ENCODE measurements at regions not wholly inside any gene's neighbourhood (a gene's known extent, or its start where the extent isn't known, plus 50 kb on each side); places are given as distances from the start of the nearest gene placed in this dataset.

DNA sequence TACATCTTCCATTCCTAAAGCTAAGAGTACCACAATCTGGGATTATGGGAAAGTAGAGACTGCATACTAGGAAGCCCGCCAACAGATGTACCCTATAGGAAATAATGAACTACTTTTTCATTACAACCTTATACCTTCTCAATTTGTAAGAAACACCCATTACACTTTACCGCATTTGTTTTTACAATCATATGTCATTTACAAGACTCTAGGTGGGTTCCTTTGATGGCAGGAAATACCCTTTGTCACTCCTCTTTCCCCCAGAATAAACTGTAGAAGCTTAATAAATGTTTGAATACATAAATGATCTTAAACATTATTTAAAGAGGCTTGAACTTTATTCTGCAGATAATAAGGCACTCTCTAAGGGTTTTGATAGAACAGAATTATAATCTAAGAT, 150.1 kb upstream of the TGFBR2 start:
- H3K27me3 ChIP-seq: no peaks in the 10 kb centered on the region
- 87% methylated on average over 2 of the region's 2 CpGs for WGBS (ENCODE audit: low lambda C conversion rate, missing lambda C conversion rate)
- no peak overlapping the region for H3K27ac ChIP-seq
- H3K4me1 ChIP-seq (ENCODE audit: insufficient read depth): no peaks in the 10 kb centered on the region
- H2AFZ ChIP-seq: no peak overlapping the region
- H3K9me3 ChIP-seq (ENCODE audit: low read depth): no peaks in the 10 kb centered on the region
- H3K36me3 ChIP-seq (replicated peaks; ENCODE audit: insufficient read depth, low read depth): no peaks in the 10 kb centered on the region
- H3K4me3 ChIP-seq: no peak overlapping the region
- no peak overlapping the region for H3K4me2 ChIP-seq
- H3K9me2 ChIP-seq (replicated peaks; ENCODE audit: insufficient read depth): no peaks in the 10 kb centered on the region
- H3K79me2 ChIP-seq: no peaks in the 10 kb centered on the region
- no peak for TF ChIP-seq EZH2phosphoT487 (IDR thresholded peaks at IDR 0.05; ENCODE audit: low read depth, severe bottlenecking, unreplicated experiment)
- no peak for TF ChIP-seq CTCF (IDR thresholded peaks at IDR 0.05; ENCODE audit: poor library complexity)
- no peak for TF ChIP-seq EZH2 (IDR thresholded peaks at IDR 0.05; ENCODE audit: borderline replicate concordance)
- H4K20me1 ChIP-seq (ENCODE audit: insufficient read depth, poor library complexity, severe bottlenecking): no peaks in the 10 kb centered on the region
- no peak for DNase-seq (ENCODE audit: low spot score)

DNA sequence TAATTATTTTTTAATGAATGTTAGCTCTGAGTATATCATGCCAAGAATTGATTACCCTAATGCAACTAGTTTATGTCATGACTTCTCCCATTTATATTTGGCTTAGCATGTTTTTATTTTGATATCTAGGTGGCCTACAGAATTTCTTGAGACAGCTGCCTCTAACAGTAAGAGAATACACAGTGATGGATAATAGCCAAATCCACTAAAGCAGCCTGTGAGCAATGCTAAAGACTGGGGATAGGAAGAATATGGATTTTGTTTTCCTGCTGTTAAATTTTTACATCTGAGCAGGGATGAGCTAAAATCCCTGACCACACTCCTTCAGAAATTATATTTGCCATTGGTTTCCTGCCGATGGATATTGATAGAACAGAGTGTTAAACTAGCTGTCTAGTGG, 149.3 kb upstream of the TGFBR2 start:
- H3K27ac ChIP-seq: no peak overlapping the region
- no peaks in the 10 kb centered on the region for H3K27me3 ChIP-seq
- no peak overlapping the region for H3K4me3 ChIP-seq
- no peak for TF ChIP-seq EZH2 (IDR thresholded peaks at IDR 0.05; ENCODE audit: borderline replicate concordance)
- H3K79me2 ChIP-seq: no peaks in the 10 kb centered on the region
- no peaks in the 10 kb centered on the region for H3K4me1 ChIP-seq (ENCODE audit: insufficient read depth)
- no peak for DNase-seq (ENCODE audit: low spot score)
- H3K36me3 ChIP-seq (replicated peaks; ENCODE audit: insufficient read depth, low read depth): no peaks in the 10 kb centered on the region
- 96% methylated on average over 1 of the region's 1 CpG for WGBS (ENCODE audit: low lambda C conversion rate, missing lambda C conversion rate)
- no peaks in the 10 kb centered on the region for H3K9me2 ChIP-seq (replicated peaks; ENCODE audit: insufficient read depth)
- H3K4me2 ChIP-seq: no peak overlapping the region
- no peak overlapping the region for H2AFZ ChIP-seq
- H3K9me3 ChIP-seq (ENCODE audit: low read depth): no peaks in the 10 kb centered on the region
- H4K20me1 ChIP-seq (ENCODE audit: insufficient read depth, poor library complexity, severe bottlenecking): no peaks in the 10 kb centered on the region

DNA sequence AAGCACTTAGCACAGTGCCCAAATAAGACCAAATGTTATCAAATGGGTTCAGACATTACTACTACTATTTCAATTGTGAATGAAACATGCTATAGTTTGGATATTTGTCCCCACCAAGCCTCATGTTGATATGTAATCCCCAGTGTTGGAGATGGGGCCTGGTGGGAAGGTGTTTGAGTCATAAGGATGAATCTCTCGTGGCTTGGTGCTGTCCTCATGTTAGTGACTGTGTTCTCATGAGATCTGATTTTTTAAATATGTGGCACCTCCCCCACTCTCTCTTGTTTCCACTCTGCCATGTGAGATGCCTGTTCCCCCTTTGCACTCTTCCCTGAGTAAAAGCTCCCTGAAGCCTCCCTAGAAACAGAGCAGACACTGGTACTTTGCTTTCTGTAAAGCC, 148.7 kb upstream of the TGFBR2 start:
- H3K27ac ChIP-seq: no peak overlapping the region
- no peaks in the 10 kb centered on the region for H3K36me3 ChIP-seq (replicated peaks; ENCODE audit: insufficient read depth, low read depth)
- WGBS (ENCODE audit: low lambda C conversion rate, missing lambda C conversion rate): 85% methylated on average over 1 of the region's 1 CpG
- H3K9me3 ChIP-seq (ENCODE audit: low read depth): no peaks in the 10 kb centered on the region
- H3K4me1 ChIP-seq (ENCODE audit: insufficient read depth): no peaks in the 10 kb centered on the region
- H3K4me2 ChIP-seq: no peak overlapping the region
- no peak overlapping the region for H2AFZ ChIP-seq
- no peaks in the 10 kb centered on the region for H3K9me2 ChIP-seq (replicated peaks; ENCODE audit: insufficient read depth)
- no peak overlapping the region for H3K4me3 ChIP-seq
- DNase-seq (ENCODE audit: low spot score): no peak
- TF ChIP-seq EZH2 (IDR thresholded peaks at IDR 0.05; ENCODE audit: borderline replicate concordance) (no peak), EZH2phosphoT487 (IDR thresholded peaks at IDR 0.05; ENCODE audit: low read depth, severe bottlenecking, unreplicated experiment) (no peak), CTCF (IDR thresholded peaks at IDR 0.05; ENCODE audit: poor library complexity) (no peak)
- no peaks in the 10 kb centered on the region for H3K79me2 ChIP-seq
- no peaks in the 10 kb centered on the region for H3K27me3 ChIP-seq
- H4K20me1 ChIP-seq (ENCODE audit: insufficient read depth, poor library complexity, severe bottlenecking): no peaks in the 10 kb centered on the region

DNA sequence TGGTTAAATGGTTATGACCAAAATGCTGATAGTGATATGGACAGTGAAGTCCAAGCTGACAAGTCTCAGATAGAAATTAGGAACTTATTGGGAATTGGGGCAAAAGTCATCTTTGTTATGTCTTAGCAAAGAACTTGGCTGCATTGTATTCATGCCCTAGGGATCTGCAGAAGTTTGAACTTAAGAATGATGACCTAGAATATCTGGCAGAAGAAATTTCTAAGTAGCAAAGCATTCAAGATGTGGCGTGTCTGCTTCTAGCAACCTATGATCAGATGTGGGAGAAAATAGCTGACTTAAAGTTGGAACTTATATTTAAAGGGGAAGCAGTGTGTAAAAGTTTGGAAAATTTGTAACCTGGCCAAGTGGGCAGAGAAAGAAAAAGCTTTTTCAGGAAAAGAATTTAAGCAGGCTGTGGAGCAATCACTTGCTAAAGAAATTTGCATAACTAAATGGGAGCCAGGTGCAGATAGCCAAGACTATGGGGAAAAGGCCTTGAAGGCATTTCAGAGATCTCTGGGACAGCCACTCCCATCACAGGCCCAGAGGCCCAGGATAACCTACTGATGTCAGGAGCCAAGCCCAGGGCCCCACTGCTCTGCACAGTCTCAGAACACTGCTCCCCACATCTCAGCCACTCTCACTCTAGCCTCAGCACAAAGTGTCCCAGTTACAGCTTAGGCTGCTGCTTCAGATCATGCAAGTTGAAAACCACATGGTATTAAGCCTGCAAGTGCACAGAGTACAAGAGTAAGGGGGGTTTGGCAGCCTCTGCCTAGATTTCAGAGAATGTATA, 147.8 kb upstream of the TGFBR2 start:
- Histone ChIP-seq H4K20me1 (ENCODE audit: insufficient read depth, poor library complexity, severe bottlenecking) (no peaks in the 10 kb centered on the region), H3K9me3 (ENCODE audit: low read depth) (no peaks in the 10 kb centered on the region), H3K4me1 (ENCODE audit: insufficient read depth) (no peaks in the 10 kb centered on the region), H3K4me2 (no peak overlapping the region), H3K36me3 (replicated peaks; ENCODE audit: insufficient read depth, low read depth) (no peaks in the 10 kb centered on the region), H3K27ac (no peak overlapping the region), H3K4me3 (no peak overlapping the region), H3K27me3 (no peaks in the 10 kb centered on the region), H2AFZ (no peak overlapping the region), H3K79me2 (no peaks in the 10 kb centered on the region), H3K9me2 (replicated peaks; ENCODE audit: insufficient read depth) (no peaks in the 10 kb centered on the region)
- WGBS (ENCODE audit: low lambda C conversion rate, missing lambda C conversion rate): 81% methylated on average over 1 of the region's 1 CpG
- no peak for DNase-seq (ENCODE audit: low spot score)
- TF ChIP-seq CTCF (IDR thresholded peaks at IDR 0.05; ENCODE audit: poor library complexity) (no peak), EZH2 (IDR thresholded peaks at IDR 0.05; ENCODE audit: borderline replicate concordance) (no peak), EZH2phosphoT487 (IDR thresholded peaks at IDR 0.05; ENCODE audit: low read depth, severe bottlenecking, unreplicated experiment) (no peak)

Data from hepatocyte (in vitro differentiated cells).